SK-N-SH (cell line): ENCODE measurements at regions not wholly inside any gene's neighbourhood (a gene's known extent, or its start where the extent isn't known, plus 50 kb on each side); places are given as distances from the start of the nearest gene placed in this dataset.

Experiments
- CTCF ChIA-PET: fragments of 300-600, 350-600 bp; formaldehyde crosslinking; extraction: SDS; loops from one replicate; lab custom pipeline; 2021; lab: Yijun Ruan, JAX
- POLR2A ChIA-PET: fragments of 350-600 bp; sonication (Branson Sonifier 250); formaldehyde crosslinking; extraction: SDS; loops from one replicate; lab custom pipeline; 2020; ENCODE audit warnings: antibody characterized with exemption, inconsistent platforms; lab: Yijun Ruan, JAX
- DNase-seq: peaks from one replicate; pipeline ENCODE4 v3.0.0; 2012
- H2AFZ ChIP-seq: fragments of 200-600 bp; sonication (generic); 2 replicates; pipeline ENCODE4 v1.8.1; 2016; ENCODE audit warnings: antibody characterized with exemption, mild to moderate bottlenecking, low read depth
- H3F3A ChIP-seq: fragments of 200-600 bp; sonication (generic); replicated peaks from 2 replicates; pipeline ENCODE3; 2016; ENCODE audit warnings: antibody characterized with exemption, mild to moderate bottlenecking; ENCODE audit not compliant: insufficient read depth
- H3K27ac ChIP-seq, 2 experiments: fragments of 200-500 bp in 1 of 2; fragments of 200-600 bp in 1 of 2; sonication (Bioruptor generic) in 1 of 2; sonication (generic), shearing (Covaris generic) in 1 of 2; 2 replicates each; pipeline versions ENCODE4 v1.5.1 to v1.6.1; 2014 to 2016; ENCODE audit warnings: low read depth in 2 of 2, inconsistent platforms in 1 of 2, low read length in 1 of 2, mild to moderate bottlenecking in 1 of 2, mixed read lengths in 1 of 2
- H3K27me3 ChIP-seq: fragments of 200-600 bp; sonication (generic), shearing (Covaris generic); 2 replicates; pipeline ENCODE4 v1.6.1; 2016; ENCODE audit warnings: mixed run types; ENCODE audit not compliant: insufficient read depth
- H3K36me3 ChIP-seq, 2 experiments: fragments of 200-500 bp in 1 of 2; fragments of 200-600 bp in 1 of 2; sonication (Bioruptor generic) in 1 of 2; sonication (generic) in 1 of 2; replicated peaks in 1 of 2; 2 replicates each; pipeline versions ENCODE3 to v1.5.1; 2014 to 2016; ENCODE audit warnings: low read length in 1 of 2, mild to moderate bottlenecking in 1 of 2; ENCODE audit not compliant: insufficient read depth in 2 of 2, control insufficient read depth in 1 of 2
- H3K4me1 ChIP-seq, 2 experiments: fragments of 200-500 bp in 1 of 2; fragments of 200-600 bp in 1 of 2; sonication (Bioruptor generic) in 1 of 2; sonication (generic), shearing (Covaris generic) in 1 of 2; 2 replicates each; pipeline versions ENCODE4 v1.5.1 to v1.6.1; 2014 to 2016; ENCODE audit warnings: low read depth in 1 of 2, low read length in 1 of 2, mixed run types in 1 of 2; ENCODE audit not compliant: insufficient read depth in 2 of 2, control insufficient read depth in 1 of 2
- H3K4me2 ChIP-seq: fragments of 200-600 bp; sonication (generic), shearing (Covaris generic); 2 replicates; pipeline ENCODE4 v1.6.1; 2017; ENCODE audit warnings: mixed run types
- H3K4me3 ChIP-seq, 2 experiments: fragments of 200-500 bp in 1 of 2; fragments of 200-600 bp in 1 of 2; sonication (Bioruptor generic) in 1 of 2; sonication (generic), shearing (Covaris generic) in 1 of 2; 2 replicates each; pipeline versions ENCODE4 v1.5.1 to v1.8.1; 2014 to 2016; ENCODE audit warnings: low read depth in 2 of 2, inconsistent platforms in 1 of 2, low read length in 1 of 2, mild to moderate bottlenecking in 1 of 2, mixed read lengths in 1 of 2, moderate library complexity in 1 of 2
- H3K79me2 ChIP-seq: fragments of 200-600 bp; sonication (generic); 2 replicates; pipeline ENCODE4 v1.8.1; 2017; ENCODE audit warnings: mild to moderate bottlenecking; ENCODE audit not compliant: insufficient read depth
- H3K9ac ChIP-seq: fragments of 200-600 bp; sonication (generic); 2 replicates; pipeline ENCODE4 v1.6.1; 2017; ENCODE audit warnings: mixed run types
- H3K9me2 ChIP-seq: fragments of 200-600 bp; sonication (generic); 2 replicates; pipeline ENCODE4 v1.6.1; 2017; ENCODE audit warnings: mixed run types
- H3K9me3 ChIP-seq: fragments of 200-600 bp; sonication (generic); 2 replicates; pipeline ENCODE4 v1.6.1; 2017; ENCODE audit warnings: mixed run types, mild to moderate bottlenecking, moderate library complexity
- H4K20me1 ChIP-seq: fragments of 200-600 bp; sonication (generic); 2 replicates; pipeline ENCODE4 v1.6.1; 2017; ENCODE audit warnings: mild to moderate bottlenecking, mixed run types; ENCODE audit not compliant: insufficient read depth
- CHD2 ChIP-seq: fragments of 150-350 bp; IDR thresholded peaks from 2 replicates; pipeline ENCODE4 v1.6.1; 2018; ENCODE audit warnings: low read length; ENCODE audit not compliant: partially characterized antibody
- ELF1 ChIP-seq: IDR thresholded peaks from 2 replicates; pipeline ENCODE4 v1.4.0; 2012
- EZH2phosphoT487 ChIP-seq: fragments of 200-600 bp; sonication (generic); IDR thresholded peaks from 2 replicates; pipeline ENCODE4 v1.6.1; 2017; ENCODE audit warnings: low read depth, mixed run types, mild to moderate bottlenecking, antibody characterized with exemption, moderate library complexity, borderline replicate concordance
- GABPA ChIP-seq: IDR thresholded peaks from 2 replicates; pipeline ENCODE4 v1.4.0; 2012; ENCODE audit warnings: low read depth, mild to moderate bottlenecking
- GATA2 ChIP-seq: sonication (generic); formaldehyde crosslinking; IDR thresholded peaks from 2 replicates; pipeline ENCODE4 v1.5.0; 2020; ENCODE audit warnings: mild to moderate bottlenecking, missing genetic modification reagents
- JUND ChIP-seq: IDR thresholded peaks from 2 replicates; pipeline ENCODE4 v1.4.0; 2012
- MXI1 ChIP-seq: IDR thresholded peaks from 2 replicates; pipeline ENCODE4 v1.6.1; 2012; ENCODE audit warnings: mild to moderate bottlenecking, low read depth, low read length, improper control_type of control experiment
- NFIC ChIP-seq: IDR thresholded peaks from 2 replicates; pipeline ENCODE4 v1.4.0; 2012; ENCODE audit warnings: borderline replicate concordance
- PBX3 ChIP-seq: IDR thresholded peaks from 2 replicates; pipeline ENCODE4; 2012
- POLR2AphosphoS5 ChIP-seq: IDR thresholded peaks from 2 replicates; pipeline ENCODE4 v1.6.1; 2012; ENCODE audit warnings: low read depth, low read length
- RAD21 ChIP-seq: IDR thresholded peaks from 2 replicates; pipeline ENCODE4 v1.6.1; 2012; ENCODE audit warnings: mild to moderate bottlenecking, low read length
- RCOR1 ChIP-seq: fragments of 150-350 bp; IDR thresholded peaks from 2 replicates; pipeline ENCODE4 v1.6.1; 2017; ENCODE audit warnings: antibody characterized with exemption, low read length
- REST ChIP-seq: IDR thresholded peaks from 2 replicates; pipeline ENCODE4 v1.6.1; 2012; ENCODE audit warnings: mild to moderate bottlenecking, low read depth, low read length, moderate library complexity
- RFX5 ChIP-seq: IDR thresholded peaks from 2 replicates; pipeline ENCODE4 v1.6.1; 2012; ENCODE audit warnings: mild to moderate bottlenecking, improper control_type of control experiment, low read length
- RXRA ChIP-seq: IDR thresholded peaks from 2 replicates; pipeline ENCODE4 v1.4.0; 2012; ENCODE audit warnings: low read depth, mild to moderate bottlenecking, borderline replicate concordance
- SIN3A ChIP-seq: IDR thresholded peaks from 2 replicates; pipeline ENCODE4 v1.6.1; 2012; ENCODE audit warnings: low read depth, mild to moderate bottlenecking, low read length, moderate library complexity, borderline replicate concordance

GRCh38 chr12:89882050-89882449 lies 173.4 kb upstream of the ATP2B1 start:
- no peaks in the 10 kb centered on the region for H4K20me1 ChIP-seq
- no peaks in the 10 kb centered on the region for H3K9me3 ChIP-seq
- H3K27ac ChIP-seq = no peak overlapping the region
- H3K36me3 ChIP-seq = no peaks in the 10 kb centered on the region
- no peak overlapping the region for H3K9ac ChIP-seq
- ChIA-PET POLR2A (no interaction called here), CTCF (interaction anchor here (1.2 kb wide), 1 partner anchor 309 kb away, joined by 3 read pairs; no protein-coding TSS in a partner anchor)
- no peaks in the 10 kb centered on the region for H3K79me2 ChIP-seq
- no peaks in the 10 kb centered on the region for H3K4me1 ChIP-seq
- H3K27me3 ChIP-seq = no peaks in the 10 kb centered on the region
- DNase-seq = no peak
- H3K9me2 ChIP-seq = no peaks in the 10 kb centered on the region
- no peak overlapping the region for H3K4me3 ChIP-seq
- H3K4me2 ChIP-seq = no peak overlapping the region
- H3F3A ChIP-seq = no peaks in the 10 kb centered on the region
- no peak overlapping the region for H2AFZ ChIP-seq
- TF ChIP-seq GABPA (no peak), POLR2AphosphoS5 (no peak), ELF1 (no peak), RXRA (no peak), CHD2 (no peak), EZH2phosphoT487 (no peak), NFIC (no peak), PBX3 (no peak), RFX5 (no peak), RCOR1 (no peak), JUND (no peak), SIN3A (no peak), RAD21 (no peak), MXI1 (no peak), GATA2 (CRISPR knock-in tag) (no peak), REST (no peak)
